NCI-H1417 (cell line): ENCODE measurements at regions not wholly inside any gene's neighbourhood (a gene's known extent, or its start where the extent isn't known, plus 50 kb on each side); places are given as distances from the start of the nearest gene placed in this dataset.
"Not testable (repeated sequence)": the region's sequence is repeated elsewhere in the genome, so short reads cannot be mapped to it uniquely, and the experiment has no call there.

Source experiments
- DNase-seq, 3 experiments: peaks; one replicate each; lab custom pipeline; 2025; lab: John Stamatoyannopoulos, UW

DNA sequence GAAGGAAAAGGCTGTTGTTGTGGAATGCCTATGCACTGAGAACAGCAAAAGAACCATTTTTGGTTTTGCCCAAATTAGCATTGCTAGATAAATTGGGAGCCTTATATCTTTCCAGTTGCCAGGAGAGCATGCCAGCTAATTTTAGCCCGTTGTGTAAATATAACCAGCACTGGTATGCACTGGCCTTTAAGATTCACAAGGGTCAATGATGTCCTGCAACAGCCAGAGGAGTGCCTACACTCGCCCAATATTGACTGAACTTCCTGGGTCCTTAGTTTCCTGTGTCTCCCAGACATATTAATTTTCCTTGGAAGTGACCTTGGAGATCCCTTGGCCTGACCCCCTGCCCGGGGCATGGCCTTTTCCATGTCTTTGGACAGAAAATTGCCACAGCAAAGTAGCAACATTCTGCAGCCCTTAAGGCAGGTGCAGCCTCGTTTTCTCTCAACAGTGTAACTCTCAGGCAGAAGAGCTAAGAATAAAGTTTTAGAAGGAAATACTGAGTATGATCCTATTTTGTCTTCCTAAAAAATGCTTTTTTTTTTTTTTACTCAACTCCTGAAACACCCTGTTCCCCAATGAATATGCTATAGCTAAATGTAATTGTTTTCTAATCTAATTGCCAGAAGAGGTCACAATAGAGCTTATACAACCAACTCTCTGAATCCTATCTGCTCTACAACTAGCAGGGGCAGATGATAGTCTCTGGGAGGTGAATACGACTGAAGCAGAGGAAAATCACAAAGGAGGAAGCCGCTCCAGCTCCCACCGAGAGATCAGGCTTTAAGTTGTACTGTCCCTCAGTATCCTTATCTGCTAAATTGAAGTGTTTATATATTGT is 131.9 kb upstream of the PCGF5 start:
- peak in 1 of 3 experiments; percentile 21 for DNase-seq

GRCh38 chr10:91090761-91091529 is 129.5 kb upstream of the PCGF5 start:
- no peak for DNase-seq

- no peak for DNase-seq
Observed at GRCh38 chr10:91091780-91092179, 128.7 kb upstream of the PCGF5 start.

GRCh38 chr10:91096274-91096673 is 124.2 kb upstream of the PCGF5 start:
- DNase-seq = no peak

DNA sequence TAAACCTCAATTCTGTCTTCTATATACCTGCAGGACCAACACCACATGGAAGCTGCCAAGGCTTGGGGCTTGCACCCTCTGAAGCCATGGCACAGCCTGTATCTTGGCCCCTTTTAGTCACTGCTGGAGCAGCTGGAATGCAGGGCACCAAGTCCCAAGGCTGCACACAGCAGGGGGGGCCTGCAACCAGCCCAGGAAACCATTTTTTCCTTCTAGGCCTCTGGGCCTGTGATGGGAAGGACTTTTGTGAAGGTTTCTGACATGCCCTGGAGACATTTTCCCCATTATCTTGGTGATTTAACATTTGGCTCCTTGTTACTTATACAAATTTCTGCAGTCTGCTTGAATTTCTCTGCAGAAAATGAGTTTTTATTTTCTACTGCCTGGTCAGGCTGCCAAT is 123.2 kb upstream of the PCGF5 start:
- DNase-seq = no peak

DNA sequence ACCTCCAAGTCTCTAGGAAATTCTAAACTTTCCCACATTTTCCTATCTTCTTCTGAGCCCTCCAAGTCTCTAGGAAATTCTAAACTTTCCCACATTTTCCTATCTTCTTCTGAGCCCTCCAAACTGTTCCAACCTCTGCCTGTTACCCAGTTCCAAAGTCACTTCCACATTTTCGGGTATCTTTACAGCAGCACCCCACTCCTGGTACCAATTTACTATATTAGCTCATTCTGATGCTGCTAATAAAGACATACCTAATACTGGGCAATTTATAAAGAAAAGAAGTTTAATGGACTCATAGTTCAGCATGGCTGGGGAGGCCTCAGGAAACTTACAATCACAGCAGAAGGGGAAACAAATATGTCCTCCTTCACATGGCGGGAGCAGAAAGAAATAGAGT is 122.4 kb upstream of the PCGF5 start:
- DNase-seq = not testable (repeated sequence)

DNA sequence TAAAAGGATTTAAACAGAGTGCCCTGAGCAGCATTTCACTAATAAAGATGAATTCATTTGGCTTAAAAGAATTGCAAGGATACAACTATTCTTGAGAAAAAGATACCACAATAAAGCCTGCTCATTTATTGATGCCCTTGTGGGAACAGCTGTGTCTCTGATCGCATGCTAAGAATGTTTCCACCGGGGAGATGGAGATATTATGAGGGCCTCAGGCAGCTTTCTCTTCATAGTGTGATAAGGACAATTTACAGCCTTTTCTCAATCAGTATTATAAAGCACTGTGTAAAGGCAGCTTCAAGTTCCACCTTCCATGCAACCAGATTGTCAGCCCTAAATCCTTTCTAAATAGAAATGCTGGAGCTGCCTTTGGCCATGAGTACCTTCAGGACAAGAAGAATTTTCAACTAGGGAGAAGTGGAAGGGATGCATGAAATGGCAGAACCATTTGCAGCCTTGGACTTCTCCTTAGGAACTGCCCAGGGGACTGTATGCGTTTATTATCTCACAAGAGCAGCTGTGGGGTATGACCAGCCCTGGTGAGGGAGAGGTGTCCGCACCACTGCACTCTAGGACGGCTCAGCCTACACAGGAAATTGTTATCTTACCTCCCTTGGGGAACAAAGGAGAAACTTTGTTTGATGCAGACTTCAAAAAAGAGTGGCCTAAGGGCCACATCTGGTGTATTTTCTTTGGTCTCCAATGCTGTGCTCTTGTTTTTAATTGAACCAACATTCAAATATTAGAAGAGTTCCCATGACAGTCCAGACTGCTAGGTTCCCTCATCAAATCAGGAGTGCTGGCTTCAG is 116.9 kb upstream of the PCGF5 start:
- DNase-seq = no peak

GRCh38 chr10:91104193-91105041 is 116.0 kb upstream of the PCGF5 start:
- DNase-seq = no peak

- DNase-seq = no peak
Observed at GRCh38 chr10:91105269-91105668, 115.2 kb upstream of the PCGF5 start.

DNA sequence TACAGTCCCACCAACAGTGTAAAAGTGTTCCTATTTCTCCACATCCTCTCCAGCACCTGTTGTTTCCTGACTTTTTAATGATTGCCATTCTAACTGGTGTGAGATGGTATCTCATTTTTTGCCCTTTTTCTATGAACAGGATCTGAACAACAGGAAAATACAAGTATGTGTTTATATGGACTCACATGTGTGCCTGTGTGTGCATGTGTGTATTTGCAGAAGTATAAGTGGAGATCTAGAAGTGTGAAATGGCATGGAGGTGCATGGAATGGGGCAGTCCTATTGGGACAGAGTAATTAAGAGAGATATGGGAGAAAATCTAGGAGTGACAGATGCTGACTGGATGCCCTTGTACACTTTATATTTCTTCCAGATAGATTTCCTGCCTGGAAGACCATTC is 111.6 kb upstream of the PCGF5 start:
- no peak for DNase-seq

DNA sequence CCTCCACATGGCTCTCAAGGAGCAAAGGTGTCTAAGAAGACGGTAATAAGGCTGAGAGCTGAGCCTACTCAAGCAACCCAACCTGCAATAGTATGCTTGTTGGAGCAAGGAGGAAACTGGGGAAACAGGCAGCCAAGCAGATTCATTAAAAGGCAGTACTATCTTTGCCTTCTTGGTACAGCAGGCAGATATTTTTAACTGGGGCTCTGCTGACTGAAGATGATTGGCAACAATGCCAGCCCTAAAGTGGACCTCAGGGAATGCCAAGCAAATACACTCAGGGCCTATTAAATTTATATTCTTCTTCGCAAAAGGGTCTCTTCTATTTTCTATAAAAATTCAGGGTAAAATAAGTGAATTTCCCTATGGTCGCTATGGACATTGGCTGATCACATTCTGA is 109.4 kb upstream of the PCGF5 start:
- DNase-seq = no peak

GRCh38 chr10:91115618-91116390 is 104.7 kb upstream of the PCGF5 start:
- DNase-seq = no peak

- peak in 1 of 3 experiments; percentile 27 for DNase-seq
Observed at GRCh38 chr10:91117505-91117904, 103.0 kb upstream of the PCGF5 start.

DNA sequence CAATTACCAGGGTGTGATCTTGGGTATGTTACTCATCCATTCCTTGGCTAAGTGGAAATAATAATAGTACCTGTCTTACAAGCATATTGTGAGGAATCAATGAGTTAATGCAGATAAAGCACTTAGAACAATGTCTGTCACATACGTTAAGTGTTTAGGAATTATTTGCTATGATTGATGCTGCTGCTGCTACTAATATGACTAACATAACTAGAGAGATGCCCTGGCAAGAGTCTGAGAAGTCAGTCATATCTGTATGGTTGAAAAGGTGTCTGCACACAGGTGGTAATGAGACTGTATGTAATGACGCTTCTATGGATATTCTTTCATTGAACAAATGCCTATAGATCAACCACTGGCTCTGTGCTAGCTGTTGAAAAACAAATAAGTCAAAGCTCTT is 100.1 kb upstream of the PCGF5 start:
- peak in 1 of 3 experiments; percentile 1 for DNase-seq

GRCh38 chr10:91123261-91123660 is 97.2 kb upstream of the PCGF5 start:
- DNase-seq = no peak

DNA sequence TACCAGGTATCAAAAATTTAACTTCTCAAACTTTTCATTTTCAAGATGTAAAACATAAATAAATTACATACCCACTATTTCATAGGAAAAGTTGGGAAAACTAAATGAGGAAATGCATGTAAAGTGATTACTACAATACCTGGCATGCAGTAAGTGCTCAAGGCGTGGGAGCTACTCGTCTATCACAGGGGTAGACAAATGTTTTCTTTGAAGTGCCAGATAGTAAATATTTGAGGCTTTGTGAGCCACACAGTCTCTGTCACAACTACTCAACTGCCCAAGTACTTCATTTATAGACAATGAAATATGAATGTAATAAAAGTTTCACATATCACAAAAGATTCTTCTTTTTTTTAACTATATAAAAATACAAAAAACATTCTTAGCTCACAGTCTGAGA is 96.4 kb upstream of the PCGF5 start:
- no peak for DNase-seq

DNA sequence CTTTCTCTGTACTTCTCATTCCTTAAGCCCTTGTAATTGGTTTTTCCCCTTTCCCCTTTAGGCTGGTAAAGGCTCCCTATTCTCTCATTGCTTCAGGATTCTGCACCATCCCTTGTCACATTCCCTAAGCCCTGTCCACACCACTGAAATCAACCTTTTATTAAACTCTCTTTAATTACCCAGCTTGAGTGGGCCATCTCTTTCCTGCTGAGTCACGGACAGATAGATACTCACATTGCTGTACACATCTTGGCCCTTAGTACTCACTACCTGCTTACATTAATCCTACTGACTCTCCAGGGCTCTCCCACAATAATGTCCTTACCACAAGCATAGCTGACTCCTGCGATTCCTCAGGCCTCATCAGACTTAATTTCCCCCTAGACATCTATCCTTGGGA is 94.0 kb upstream of the PCGF5 start:
- no peak for DNase-seq

GRCh38 chr10:91127341-91128082 is 93.0 kb upstream of the PCGF5 start:
- peak in 1 of 3 experiments; percentile 19 for DNase-seq

DNA sequence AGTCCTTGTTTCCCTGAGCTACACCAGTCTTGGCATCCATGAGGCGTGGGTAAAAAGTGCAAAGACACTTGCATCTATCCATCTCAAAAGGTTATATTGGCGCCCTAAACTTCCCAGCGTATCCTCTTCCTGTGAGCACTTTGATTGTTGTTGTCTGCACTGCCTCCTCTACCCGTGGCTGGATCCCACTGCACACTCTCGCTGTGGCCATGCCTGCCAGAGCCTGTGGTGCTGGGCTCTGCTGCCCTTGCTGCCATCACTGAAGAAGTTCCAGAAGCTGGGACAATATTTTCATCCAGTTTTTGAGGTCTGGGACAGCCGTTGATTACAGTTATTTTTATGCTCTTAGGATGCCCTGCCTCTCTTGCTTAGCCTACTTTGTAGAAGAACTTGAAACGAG is 85.3 kb upstream of the PCGF5 start:
- no peak for DNase-seq
